Panc1 (cell line): ENCODE measurements at regions not wholly inside any gene's neighbourhood (a gene's known extent, or its start where the extent isn't known, plus 50 kb on each side); places are given as distances from the start of the nearest gene placed in this dataset.

Experiments
- ATAC-seq: fragments of 200-7000 bp; cut with Tn5 transposase; 2 replicates; pipeline ENCODE4 v1.9.1; 2020; ENCODE audit warnings: mild to moderate bottlenecking, moderate library complexity
- BruUV-seq: library from RNA; stranded (reverse); fragments of 400-500 nt; replicated peaks from 2 replicates; lab custom pipeline; 2021; lab: Mats Ljungman, UMichigan
- CTCF ChIA-PET: fragments of 300-600 bp; sonication (Branson Sonifier 250); formaldehyde crosslinking; loops from one replicate; lab custom pipeline; 2022; ENCODE audit warnings: antibody characterized with exemption; lab: Charles Lee
- POLR2A ChIA-PET: fragments of 300-600 bp; sonication (Branson Sonifier 250); formaldehyde crosslinking; loops from one replicate; lab custom pipeline; 2022; ENCODE audit warnings: antibody characterized with exemption; lab: Charles Lee
- DNase-seq: peaks from one replicate; pipeline ENCODE4 v3.0.0-alpha.2; 2010; ENCODE audit warnings: low read depth, low spot score
- H3K27ac ChIP-seq: 2 replicates; pipeline ENCODE4 v1.5.1; 2011; ENCODE audit warnings: mild to moderate bottlenecking, low read length, inconsistent platforms
- H3K27me3 ChIP-seq: fragments of 200-500 bp; sonication (Bioruptor generic); 2 replicates; pipeline ENCODE4 v1.6.0; 2014; ENCODE audit warnings: low read length, inconsistent platforms; ENCODE audit not compliant: control insufficient read depth, insufficient read depth
- H3K36me3 ChIP-seq: fragments of 200-500 bp; sonication (Bioruptor generic); 2 replicates; pipeline ENCODE4 v1.5.1; 2014; ENCODE audit warnings: inconsistent platforms, mild to moderate bottlenecking, low read length, moderate library complexity; ENCODE audit not compliant: control insufficient read depth, insufficient read depth
- H3K4me1 ChIP-seq: 2 replicates; pipeline ENCODE4 v1.5.1; 2011; ENCODE audit warnings: inconsistent platforms, mild to moderate bottlenecking, low read length, moderate library complexity; ENCODE audit not compliant: control insufficient read depth, insufficient read depth
- H3K4me3 ChIP-seq, 2 experiments: 2 replicates each; pipeline ENCODE4 v1.5.1; 2011 to 2012; ENCODE audit warnings: low read depth in 2 of 2, low read length in 2 of 2, mild to moderate bottlenecking in 2 of 2, inconsistent platforms in 1 of 2, moderate library complexity in 1 of 2
- H3K9me3 ChIP-seq: fragments of 200-500 bp; sonication (Bioruptor generic); 2 replicates; pipeline ENCODE4 v1.5.1; 2014; ENCODE audit warnings: low read depth, mild to moderate bottlenecking, inconsistent platforms, low read length, moderate library complexity; ENCODE audit not compliant: control insufficient read depth, insufficient read depth
- POLR2AphosphoS5 ChIP-seq: IDR thresholded peaks from 2 replicates; pipeline ENCODE4 v1.6.1; 2012; ENCODE audit warnings: mild to moderate bottlenecking, low read depth, low read length, moderate library complexity
- REST ChIP-seq, 2 experiments: IDR thresholded peaks; 2 replicates each; pipeline ENCODE4 v1.6.1; 2011 to 2012; ENCODE audit warnings: low read depth in 2 of 2, control low read depth in 1 of 2, low read length in 1 of 2, mild to moderate bottlenecking in 1 of 2, moderate library complexity in 1 of 2; ENCODE audit not compliant: insufficient read depth in 1 of 2
- SIN3A ChIP-seq: IDR thresholded peaks from 2 replicates; pipeline ENCODE4 v1.6.1; 2012; ENCODE audit warnings: low read depth, mild to moderate bottlenecking, low read length, moderate library complexity, borderline replicate concordance; ENCODE audit not compliant: insufficient read depth
- TCF7L2 ChIP-seq: IDR thresholded peaks from 2 replicates; pipeline ENCODE4 v1.6.1; 2011; ENCODE audit warnings: mild to moderate bottlenecking, low read depth, low read length, inconsistent platforms
- in situ Hi-C: cut with HindIII; loops from 2 replicates; pipeline ENCODE4 v1.10.0; 2016; ENCODE audit warnings: low sequenced_read_pairs, low pct_unique_long_range_greater_than_20kb
- intact Hi-C: fragments of 100-400 bp; cut with micrococcal nuclease; formaldehyde crosslinking; loops from one replicate; pipeline ENCODE4 v1.10.0; 2022; ENCODE audit not compliant: unreplicated experiment
- TF ChIP-seq, protein P1 (sequence below): fragments of 450-650 bp; IDR thresholded peaks from 2 replicates; pipeline ENCODE4 v1.5.1; 2017; ENCODE audit warnings: mild to moderate bottlenecking

- TF ChIP-seq SIN3A (no peak), REST (IDR thresholded peaks at IDR 0.05; ENCODE audit: insufficient read depth in 1 of 2, low read depth in 2 of 2, low read length in 1 of 2) (no peak), POLR2AphosphoS5 (no peak), TCF7L2 (no peak)
- TF ChIP-seq, protein P1, sequence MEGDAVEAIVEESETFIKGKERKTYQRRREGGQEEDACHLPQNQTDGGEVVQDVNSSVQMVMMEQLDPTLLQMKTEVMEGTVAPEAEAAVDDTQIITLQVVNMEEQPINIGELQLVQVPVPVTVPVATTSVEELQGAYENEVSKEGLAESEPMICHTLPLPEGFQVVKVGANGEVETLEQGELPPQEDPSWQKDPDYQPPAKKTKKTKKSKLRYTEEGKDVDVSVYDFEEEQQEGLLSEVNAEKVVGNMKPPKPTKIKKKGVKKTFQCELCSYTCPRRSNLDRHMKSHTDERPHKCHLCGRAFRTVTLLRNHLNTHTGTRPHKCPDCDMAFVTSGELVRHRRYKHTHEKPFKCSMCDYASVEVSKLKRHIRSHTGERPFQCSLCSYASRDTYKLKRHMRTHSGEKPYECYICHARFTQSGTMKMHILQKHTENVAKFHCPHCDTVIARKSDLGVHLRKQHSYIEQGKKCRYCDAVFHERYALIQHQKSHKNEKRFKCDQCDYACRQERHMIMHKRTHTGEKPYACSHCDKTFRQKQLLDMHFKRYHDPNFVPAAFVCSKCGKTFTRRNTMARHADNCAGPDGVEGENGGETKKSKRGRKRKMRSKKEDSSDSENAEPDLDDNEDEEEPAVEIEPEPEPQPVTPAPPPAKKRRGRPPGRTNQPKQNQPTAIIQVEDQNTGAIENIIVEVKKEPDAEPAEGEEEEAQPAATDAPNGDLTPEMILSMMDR: no peak
- Histone ChIP-seq H3K36me3 (no peaks in the 10 kb centered on the region), H3K4me1 (no peaks in the 10 kb centered on the region), H3K27me3 (no peaks in the 10 kb centered on the region), H3K4me3 (no peak overlapping the region), H3K27ac (no peak overlapping the region), H3K9me3 (no peaks in the 10 kb centered on the region)
- DNase-seq: no peak
- in situ Hi-C loops (no loop called here), intact Hi-C loops (no loop called here)
- POLR2A ChIA-PET: no interaction called here
- no TSS peak for BruUV-seq
- CTCF ChIA-PET: no interaction called here
- no peak for ATAC-seq
Observed at GRCh38 chr15:25175789-25176615, 221.2 kb downstream of the SNRPN start.

DNA sequence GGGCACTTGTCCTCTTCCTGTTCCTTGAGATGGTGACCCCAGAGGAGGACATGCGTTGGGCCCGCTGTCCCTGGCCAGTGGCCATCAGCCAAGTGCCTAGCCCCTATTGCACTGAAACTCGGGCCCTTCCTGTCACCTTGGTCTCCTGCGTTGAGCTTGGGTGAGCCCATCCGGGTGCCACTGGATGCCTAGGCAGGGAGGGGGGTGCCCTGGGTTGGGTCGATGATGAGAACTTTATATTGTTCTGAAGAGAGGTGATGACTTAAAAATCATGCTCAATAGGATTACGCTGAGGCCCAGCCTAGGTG lies 221.8 kb downstream of the SNRPN start:
- TF ChIP-seq, protein P1: no peak
- TF ChIP-seq TCF7L2: no peak
- TF ChIP-seq REST (IDR thresholded peaks at IDR 0.05; ENCODE audit: insufficient read depth in 1 of 2, low read depth in 2 of 2, low read length in 1 of 2): no peak
- TF ChIP-seq POLR2AphosphoS5: no peak
- no peak for TF ChIP-seq SIN3A
- Histone ChIP-seq H3K27me3 (no peaks in the 10 kb centered on the region), H3K27ac (no peak overlapping the region), H3K9me3 (no peaks in the 10 kb centered on the region), H3K4me3 (no peak overlapping the region), H3K36me3 (no peaks in the 10 kb centered on the region), H3K4me1 (no peaks in the 10 kb centered on the region)
- POLR2A ChIA-PET: no interaction called here
- DNase-seq (no peak), ATAC-seq (no peak)
- in situ Hi-C loops: no loop called here
- CTCF ChIA-PET: no interaction called here
- BruUV-seq: no TSS peak
- intact Hi-C loops: no loop called here
